GM12872 (cell line): ENCODE measurements at regions not wholly inside any gene's neighbourhood (a gene's known extent, or its start where the extent isn't known, plus 50 kb on each side); places are given as distances from the start of the nearest gene placed in this dataset.

Source experiments
- CTCF ChIP-seq: IDR thresholded peaks from 3 replicates; pipeline ENCODE4 v1.5.1; 2011; ENCODE audit warnings: low read depth, mild to moderate bottlenecking, low read length, moderate library complexity; ENCODE audit not compliant: insufficient read depth

- no peak for TF ChIP-seq CTCF
Measured at GRCh38 chr4:157572951-157573350, 352.4 kb downstream of the GRIA2 start.

- TF ChIP-seq CTCF, result no peak
Measured at GRCh38 chr4:157572284-157572683, 351.8 kb downstream of the GRIA2 start.

GRCh38 chr4:157564771-157565170 lies 344.2 kb downstream of the GRIA2 start:
- no peak for TF ChIP-seq CTCF

- no peak for TF ChIP-seq CTCF
Measured at GRCh38 chr4:157564218-157564617, 343.7 kb downstream of the GRIA2 start.

- no peak for TF ChIP-seq CTCF
Measured at GRCh38 chr4:157558016-157558415, 337.5 kb downstream of the GRIA2 start.

- TF ChIP-seq CTCF, result no peak
Measured at GRCh38 chr4:157550028-157550427, 329.5 kb downstream of the GRIA2 start.

- TF ChIP-seq CTCF, result no peak
Measured at GRCh38 chr4:157527954-157528353, 307.4 kb downstream of the GRIA2 start.

- TF ChIP-seq CTCF, result no peak
Measured at GRCh38 chr4:157521906-157522305, 301.4 kb downstream of the GRIA2 start.
